Activated CD8-positive, alpha-beta T cell treated with anti-CD3 and anti-CD28 coated beads for 36 hours (primary cell): ENCODE measurements at regions not wholly inside any gene's neighbourhood (a gene's known extent, or its start where the extent isn't known, plus 50 kb on each side); places are given as distances from the start of the nearest gene placed in this dataset.

Source experiments
- ATAC-seq: fragments of 200-7000 bp; cut with Tn5 transposase; one replicate; pipeline ENCODE4 v1.10.0; 2021; ENCODE audit warnings: mild to moderate bottlenecking, moderate library complexity
- CTCF ChIA-PET: fragments of 350-600 bp; sonication (Branson Sonifier 250); formaldehyde crosslinking; loops from one replicate; lab custom pipeline; 2021; ENCODE audit warnings: antibody characterized with exemption; lab: Charles Lee
- POLR2A ChIA-PET: fragments of 350-600 bp; sonication (Branson Sonifier 250); formaldehyde crosslinking; loops from one replicate; lab custom pipeline; 2021; ENCODE audit warnings: antibody characterized with exemption; lab: Charles Lee
- DNase-seq: peaks from one replicate; pipeline ENCODE4 v3.0.0-alpha.2; 2020
- H3K27ac Mint-ChIP-seq: one replicate; pipeline ENCODE4 v1.8.0; 2021; ENCODE audit warnings: mild to moderate bottlenecking, mixed read lengths
- H3K27me3 Mint-ChIP-seq: one replicate; pipeline ENCODE4 v1.8.0; 2021; ENCODE audit warnings: mixed read lengths
- H3K36me3 Mint-ChIP-seq: one replicate; pipeline ENCODE4 v1.8.0; 2021; ENCODE audit warnings: low read depth, mixed read lengths
- H3K4me1 Mint-ChIP-seq: one replicate; pipeline ENCODE4 v1.8.0; 2021; ENCODE audit warnings: low read depth, mixed read lengths
- H3K4me3 Mint-ChIP-seq: one replicate; pipeline ENCODE4 v1.8.0; 2021; ENCODE audit warnings: mild to moderate bottlenecking, moderate library complexity, mixed read lengths
- H3K9me3 Mint-ChIP-seq: one replicate; pipeline ENCODE4 v1.8.0; 2021; ENCODE audit warnings: mixed read lengths
- CTCF ChIP-seq: fragments of 200-600 bp; IDR thresholded peaks from one replicate; pipeline ENCODE4 v1.8.0; 2022; ENCODE audit warnings: antibody characterized with exemption, mild to moderate bottlenecking
- intact Hi-C: fragments of 100-400 bp; cut with micrococcal nuclease; formaldehyde crosslinking; loops from one replicate; pipeline ENCODE4 v1.10.0; 2022

GRCh38 chr4:62914758-62915157 is 1494.5 kb downstream of the TECRL start:
- no peak for TF ChIP-seq CTCF
- no peaks in the 10 kb centered on the region for H3K4me1 Mint-ChIP-seq
- ATAC-seq (no peak), DNase-seq (no peak)
- H3K27me3 Mint-ChIP-seq = no peaks in the 10 kb centered on the region
- no peak overlapping the region for H3K27ac Mint-ChIP-seq
- ChIA-PET CTCF (no interaction called here), POLR2A (no interaction called here)
- intact Hi-C loops = no loop called here
- H3K4me3 Mint-ChIP-seq = no peak overlapping the region
- no peaks in the 10 kb centered on the region for H3K36me3 Mint-ChIP-seq
- peaks cover 6% of the 10 kb centered on the region for H3K9me3 Mint-ChIP-seq

- no peaks in the 10 kb centered on the region for H3K4me1 Mint-ChIP-seq
- DNase-seq (no peak), ATAC-seq (no peak)
- H3K4me3 Mint-ChIP-seq = no peak overlapping the region
- CTCF ChIA-PET = no interaction called here
- POLR2A ChIA-PET = no interaction called here
- no peaks in the 10 kb centered on the region for H3K27me3 Mint-ChIP-seq
- H3K9me3 Mint-ChIP-seq = peaks cover 9% of the 10 kb centered on the region
- no peaks in the 10 kb centered on the region for H3K36me3 Mint-ChIP-seq
- no peak for TF ChIP-seq CTCF
- intact Hi-C loops = no loop called here
- no peak overlapping the region for H3K27ac Mint-ChIP-seq
Observed at GRCh38 chr4:62913065-62913464, 1496.2 kb downstream of the TECRL start.

- DNase-seq = no peak
- Mint-ChIP-seq H3K27ac (no peak overlapping the region), H3K36me3 (no peaks in the 10 kb centered on the region), H3K27me3 (no peaks in the 10 kb centered on the region), H3K4me3 (no peak overlapping the region), H3K9me3 (peaks cover 9% of the 10 kb centered on the region), H3K4me1 (no peaks in the 10 kb centered on the region)
- intact Hi-C loops = no loop called here
- ChIA-PET POLR2A (no interaction called here), CTCF (no interaction called here)
- no peak for TF ChIP-seq CTCF
- no peak for ATAC-seq
Observed at GRCh38 chr4:62912531-62912930, 1496.7 kb downstream of the TECRL start.

GRCh38 chr4:62909238-62909637 is 1500.0 kb downstream of the TECRL start:
- intact Hi-C loops = no loop called here
- ChIA-PET CTCF (no interaction called here), POLR2A (no interaction called here)
- H3K4me3 Mint-ChIP-seq = no peak overlapping the region
- peaks cover 9% of the 10 kb centered on the region for H3K9me3 Mint-ChIP-seq
- H3K36me3 Mint-ChIP-seq = no peaks in the 10 kb centered on the region
- no peak for ATAC-seq
- no peak overlapping the region for H3K27ac Mint-ChIP-seq
- H3K4me1 Mint-ChIP-seq = no peaks in the 10 kb centered on the region
- no peak for DNase-seq
- no peak for TF ChIP-seq CTCF
- no peaks in the 10 kb centered on the region for H3K27me3 Mint-ChIP-seq

- Mint-ChIP-seq H3K27ac (no peak overlapping the region), H3K36me3 (no peaks in the 10 kb centered on the region), H3K4me3 (no peak overlapping the region), H3K9me3 (peaks cover 11% of the 10 kb centered on the region), H3K4me1 (no peaks in the 10 kb centered on the region), H3K27me3 (no peaks in the 10 kb centered on the region)
- no peak for TF ChIP-seq CTCF
- ATAC-seq = no peak
- intact Hi-C loops = no loop called here
- ChIA-PET CTCF (no interaction called here), POLR2A (no interaction called here)
- no peak for DNase-seq
Observed at GRCh38 chr4:62901101-62901500, 1508.1 kb downstream of the TECRL start.
